MG63 (cell line): ENCODE measurements at regions not wholly inside any gene's neighbourhood (a gene's known extent, or its start where the extent isn't known, plus 50 kb on each side); places are given as distances from the start of the nearest gene placed in this dataset.

Experiments used
- DNase-seq: peaks from one replicate; pipeline ENCODE4 v3.0.0-alpha.2; 2020
- H3K27me3 ChIP-seq: fragments of 250-450 bp; sonication (Bioruptor Pico); 2 replicates; pipeline ENCODE4 v1.5.1; 2020; ENCODE audit warnings: mild to moderate bottlenecking, moderate library complexity
- H3K36me3 ChIP-seq: fragments of 250-450 bp; sonication (Bioruptor Pico); 2 replicates; pipeline ENCODE4 v1.5.1; 2020; ENCODE audit warnings: mild to moderate bottlenecking, moderate library complexity
- H3K4me3 ChIP-seq: fragments of 250-450 bp; sonication (Bioruptor Pico); 2 replicates; pipeline ENCODE4 v1.5.1; 2020; ENCODE audit warnings: mild to moderate bottlenecking, moderate library complexity
- H3K9me3 ChIP-seq: fragments of 250-450 bp; sonication (Bioruptor Pico); 2 replicates; pipeline ENCODE4 v1.5.1; 2020; ENCODE audit warnings: mild to moderate bottlenecking, moderate library complexity

GRCh38 chr13:106393776-106394175 lies 141.7 kb downstream of the EFNB2 start:
- Histone ChIP-seq H3K4me3 (no peak overlapping the region), H3K27me3 (no peaks in the 10 kb centered on the region), H3K9me3 (no peaks in the 10 kb centered on the region), H3K36me3 (no peaks in the 10 kb centered on the region)
- no peak for DNase-seq

GRCh38 chr13:106391681-106392080 lies 143.8 kb downstream of the EFNB2 start:
- Histone ChIP-seq H3K4me3 (no peak overlapping the region), H3K9me3 (no peaks in the 10 kb centered on the region), H3K27me3 (no peaks in the 10 kb centered on the region), H3K36me3 (no peaks in the 10 kb centered on the region)
- DNase-seq: no peak

GRCh38 chr13:106391271-106391670 lies 144.2 kb downstream of the EFNB2 start:
- Histone ChIP-seq H3K27me3 (no peaks in the 10 kb centered on the region), H3K4me3 (no peak overlapping the region), H3K9me3 (no peaks in the 10 kb centered on the region), H3K36me3 (no peaks in the 10 kb centered on the region)
- DNase-seq: no peak

- Histone ChIP-seq H3K9me3 (no peaks in the 10 kb centered on the region), H3K27me3 (no peaks in the 10 kb centered on the region), H3K36me3 (no peaks in the 10 kb centered on the region), H3K4me3 (no peak overlapping the region)
- DNase-seq: no peak
Observed at GRCh38 chr13:106390367-106390766, 145.1 kb downstream of the EFNB2 start.

GRCh38 chr13:106385654-106386053 lies 149.8 kb downstream of the EFNB2 start:
- Histone ChIP-seq H3K4me3 (no peak overlapping the region), H3K27me3 (no peaks in the 10 kb centered on the region), H3K36me3 (no peaks in the 10 kb centered on the region), H3K9me3 (no peaks in the 10 kb centered on the region)
- DNase-seq: no peak

- DNase-seq: no peak
- Histone ChIP-seq H3K9me3 (no peaks in the 10 kb centered on the region), H3K27me3 (no peaks in the 10 kb centered on the region), H3K36me3 (no peaks in the 10 kb centered on the region), H3K4me3 (no peak overlapping the region)
Observed at GRCh38 chr13:106384516-106384915, 150.9 kb downstream of the EFNB2 start.

GRCh38 chr13:106383791-106384190 lies 151.7 kb downstream of the EFNB2 start:
- Histone ChIP-seq H3K27me3 (no peaks in the 10 kb centered on the region), H3K4me3 (no peak overlapping the region), H3K36me3 (no peaks in the 10 kb centered on the region), H3K9me3 (no peaks in the 10 kb centered on the region)
- no peak for DNase-seq

GRCh38 chr13:106382534-106382933 lies 152.9 kb downstream of the EFNB2 start:
- DNase-seq: no peak
- no peaks in the 10 kb centered on the region for H3K9me3 ChIP-seq
- H3K27me3 ChIP-seq: no peaks in the 10 kb centered on the region

GRCh38 chr13:106381091-106381490 lies 154.4 kb downstream of the EFNB2 start:
- no peak overlapping the region for H3K4me3 ChIP-seq
- no peak for DNase-seq
- no peaks in the 10 kb centered on the region for H3K27me3 ChIP-seq
- H3K36me3 ChIP-seq: no peaks in the 10 kb centered on the region
- no peaks in the 10 kb centered on the region for H3K9me3 ChIP-seq

More at GRCh38 chr13:106382534-106382933, 152.9 kb downstream of the EFNB2 start:
- Histone ChIP-seq H3K36me3 (no peaks in the 10 kb centered on the region), H3K4me3 (no peak overlapping the region)

GRCh38 chr13:106377931-106378662 lies 157.4 kb downstream of the EFNB2 start:
- Histone ChIP-seq H3K4me3 (no peak overlapping the region), H3K36me3 (no peaks in the 10 kb centered on the region), H3K9me3 (no peaks in the 10 kb centered on the region), H3K27me3 (no peaks in the 10 kb centered on the region)
- no peak for DNase-seq

- Histone ChIP-seq H3K27me3 (no peaks in the 10 kb centered on the region), H3K9me3 (no peaks in the 10 kb centered on the region), H3K36me3 (no peaks in the 10 kb centered on the region), H3K4me3 (no peak overlapping the region)
- no peak for DNase-seq
Observed at GRCh38 chr13:106377341-106377740, 158.1 kb downstream of the EFNB2 start.

GRCh38 chr13:106376401-106377112 lies 158.9 kb downstream of the EFNB2 start:
- DNase-seq: peak; percentile 82
- Histone ChIP-seq H3K36me3 (no peaks in the 10 kb centered on the region), H3K27me3 (no peaks in the 10 kb centered on the region), H3K4me3 (no peak overlapping the region), H3K9me3 (no peaks in the 10 kb centered on the region)

- no peaks in the 10 kb centered on the region for H3K27me3 ChIP-seq
- no peak for DNase-seq
- H3K4me3 ChIP-seq: no peak overlapping the region
- H3K9me3 ChIP-seq: no peaks in the 10 kb centered on the region
- H3K36me3 ChIP-seq: no peaks in the 10 kb centered on the region
Observed at GRCh38 chr13:106375085-106375484, 160.4 kb downstream of the EFNB2 start.

GRCh38 chr13:106374631-106375030 lies 160.8 kb downstream of the EFNB2 start:
- no peak overlapping the region for H3K4me3 ChIP-seq
- DNase-seq: no peak
- no peaks in the 10 kb centered on the region for H3K36me3 ChIP-seq
- no peaks in the 10 kb centered on the region for H3K27me3 ChIP-seq
- no peaks in the 10 kb centered on the region for H3K9me3 ChIP-seq

GRCh38 chr13:106373989-106374572 lies 161.4 kb downstream of the EFNB2 start:
- no peak for DNase-seq
- Histone ChIP-seq H3K36me3 (no peaks in the 10 kb centered on the region), H3K4me3 (no peak overlapping the region), H3K27me3 (no peaks in the 10 kb centered on the region), H3K9me3 (no peaks in the 10 kb centered on the region)

GRCh38 chr13:106373304-106373988 lies 162.0 kb downstream of the EFNB2 start:
- DNase-seq: no peak
- Histone ChIP-seq H3K4me3 (no peak overlapping the region), H3K9me3 (no peaks in the 10 kb centered on the region), H3K36me3 (no peaks in the 10 kb centered on the region), H3K27me3 (no peaks in the 10 kb centered on the region)
